ENCODE measurements at regions not wholly inside any gene's neighbourhood (a gene's known extent, or its start where the extent isn't known, plus 50 kb on each side); places are given as distances from the start of the nearest gene placed in this dataset.
"Not testable (repeated sequence)": the region's sequence is repeated elsewhere in the genome, so short reads cannot be mapped to it uniquely, and the experiment has no call there.

GRCh38 chr12:131497966-131498365, 212.9 kb upstream of the SFSWAP start:
- DNase-seq, result no peak

GRCh38 chr12:131499160-131499863, 211.6 kb upstream of the SFSWAP start:
- no peak for DNase-seq

GRCh38 chr12:131499864-131500190, 211.1 kb upstream of the SFSWAP start:
- no peak for DNase-seq

GRCh38 chr12:131500564-131500963, 210.3 kb upstream of the SFSWAP start:
- no peak for DNase-seq

- DNase-seq, result no peak
Observed at GRCh38 chr12:131505561-131505960, 205.3 kb upstream of the SFSWAP start.

GRCh38 chr12:131506426-131506825, 204.5 kb upstream of the SFSWAP start:
- DNase-seq, result no peak

GRCh38 chr12:131507094-131507493, 203.8 kb upstream of the SFSWAP start:
- no peak for DNase-seq

GRCh38 chr12:131507881-131508280, 203.0 kb upstream of the SFSWAP start:
- no peak for DNase-seq

GRCh38 chr12:131509701-131510100, 201.2 kb upstream of the SFSWAP start:
- DNase-seq, result no peak

- DNase-seq, result no peak
Observed at GRCh38 chr12:131510431-131510830, 200.5 kb upstream of the SFSWAP start.

- no peak for DNase-seq
Observed at GRCh38 chr12:131511391-131511802, 199.5 kb upstream of the SFSWAP start.

- peak; percentile 23 for DNase-seq
Observed at GRCh38 chr12:131511803-131512561, 198.9 kb upstream of the SFSWAP start.

GRCh38 chr12:131513606-131514005, 197.3 kb upstream of the SFSWAP start:
- DNase-seq, result no peak

- DNase-seq, result not testable (repeated sequence)
Observed at GRCh38 chr12:131520553-131520952, 190.3 kb upstream of the SFSWAP start.

GRCh38 chr12:131521326-131521725, 189.6 kb upstream of the SFSWAP start:
- DNase-seq, result no peak

- DNase-seq, result no peak
Observed at GRCh38 chr12:131525795-131526508, 184.9 kb upstream of the SFSWAP start.

- DNase-seq, result no peak
Observed at GRCh38 chr12:131527092-131527491, 183.8 kb upstream of the SFSWAP start.

GRCh38 chr12:131527736-131528135, 183.2 kb upstream of the SFSWAP start:
- no peak for DNase-seq

- no peak for DNase-seq
Observed at GRCh38 chr12:131528144-131528543, 182.7 kb upstream of the SFSWAP start.

GRCh38 chr12:131528667-131529066, 182.2 kb upstream of the SFSWAP start:
- no peak for DNase-seq

- DNase-seq, result no peak
Observed at GRCh38 chr12:131529196-131530040, 181.5 kb upstream of the SFSWAP start.

GRCh38 chr12:131530041-131530332, 180.9 kb upstream of the SFSWAP start:
- no peak for DNase-seq

GRCh38 chr12:131530422-131530821, 180.5 kb upstream of the SFSWAP start:
- no peak for DNase-seq

Data from NCI-H1092 (cell line).